UCSD-AML1 (cell line): ENCODE measurements at regions not wholly inside any gene's neighbourhood (a gene's known extent, or its start where the extent isn't known, plus 50 kb on each side); places are given as distances from the start of the nearest gene placed in this dataset.
"Not testable (repeated sequence)": the region's sequence is repeated elsewhere in the genome, so short reads cannot be mapped to it uniquely, and the experiment has no call there.

Experiments used
- DNase-seq: peaks from one replicate; lab custom pipeline; 2025; ENCODE audit not compliant: unreplicated experiment; lab: John Stamatoyannopoulos, UW

DNA sequence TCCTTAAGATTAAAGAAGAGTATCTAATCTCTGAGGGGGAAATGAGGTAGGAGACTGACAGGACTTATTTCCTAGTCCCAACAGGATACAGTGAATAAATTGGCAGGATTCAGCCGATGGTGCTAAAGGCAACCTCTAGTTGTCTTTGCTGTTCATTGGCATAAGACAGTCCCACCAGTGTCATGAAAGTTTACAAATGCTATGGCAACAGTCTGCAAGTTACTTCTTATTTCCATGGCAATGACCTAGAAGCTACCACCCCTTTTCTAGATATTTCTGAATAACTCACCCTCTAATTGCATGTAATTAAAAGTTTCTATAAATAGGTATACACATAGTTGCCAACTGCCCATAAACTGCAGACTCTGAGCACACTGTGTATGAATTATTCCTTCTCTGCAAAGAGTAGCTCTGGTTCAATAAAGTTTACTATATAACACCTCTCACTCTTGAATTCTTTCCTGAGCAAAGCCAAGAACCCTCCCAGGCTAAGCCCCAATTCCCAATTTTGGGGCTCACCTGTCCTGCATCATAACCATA, 172.7 kb upstream of the LRATD1 start:
- DNase-seq = no peak

DNA sequence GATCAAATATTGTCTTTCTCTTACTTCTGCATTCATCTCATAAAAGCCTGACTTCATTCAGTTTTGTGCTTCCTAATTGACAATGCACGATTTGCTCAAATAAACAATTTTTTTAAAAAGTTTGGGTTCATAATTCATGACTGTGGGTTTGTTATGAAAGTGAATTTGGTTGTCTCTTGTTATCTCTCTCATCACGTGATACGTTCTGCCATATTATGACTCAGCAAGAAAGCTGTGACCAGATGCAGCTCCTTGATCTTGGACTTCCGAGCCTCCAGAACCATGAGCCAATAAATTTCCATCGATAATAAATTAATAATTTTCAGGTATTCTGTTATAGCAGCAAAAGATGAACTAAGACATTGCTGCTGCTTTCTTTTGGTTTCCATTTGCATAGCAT, 156.5 kb upstream of the LRATD1 start:
- no peak for DNase-seq

DNA sequence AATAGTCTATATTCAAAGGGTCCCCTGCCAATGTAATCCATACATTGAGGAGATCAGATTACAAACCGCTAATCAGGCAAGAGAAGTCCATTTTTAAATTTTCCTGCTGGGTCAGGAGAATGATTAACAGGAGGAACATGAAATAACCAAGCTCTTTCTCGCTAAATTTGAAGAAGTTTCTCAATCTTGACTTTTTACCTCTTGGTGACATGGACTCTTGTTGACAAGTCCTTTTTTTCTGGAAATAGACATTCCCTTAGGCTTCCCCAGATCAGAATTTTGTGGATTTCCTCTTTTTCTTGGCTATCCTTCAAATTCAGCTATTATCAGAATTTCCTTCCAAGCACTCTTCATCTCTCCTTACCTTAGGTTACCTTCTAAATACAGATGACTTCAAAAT, 153.0 kb upstream of the LRATD1 start:
- no peak for DNase-seq

DNA sequence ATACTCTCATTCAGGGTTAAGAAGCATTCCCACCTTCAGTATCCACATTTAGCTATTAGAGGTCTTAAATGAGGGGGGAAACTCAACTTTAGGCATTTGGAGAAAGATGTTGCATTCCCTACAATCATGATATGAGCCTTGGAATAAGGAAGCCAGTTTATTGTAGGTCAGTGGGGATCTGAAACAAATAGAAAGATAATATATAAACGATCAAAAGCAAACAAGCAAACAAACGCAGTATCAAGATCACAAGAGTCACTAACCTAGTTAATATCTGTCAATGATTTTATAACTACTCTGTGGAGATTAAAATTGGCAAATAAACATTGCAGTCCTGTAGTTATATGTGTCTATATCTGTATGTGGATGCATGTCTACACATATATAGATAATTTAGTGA, 152.4 kb upstream of the LRATD1 start:
- DNase-seq = no peak

DNA sequence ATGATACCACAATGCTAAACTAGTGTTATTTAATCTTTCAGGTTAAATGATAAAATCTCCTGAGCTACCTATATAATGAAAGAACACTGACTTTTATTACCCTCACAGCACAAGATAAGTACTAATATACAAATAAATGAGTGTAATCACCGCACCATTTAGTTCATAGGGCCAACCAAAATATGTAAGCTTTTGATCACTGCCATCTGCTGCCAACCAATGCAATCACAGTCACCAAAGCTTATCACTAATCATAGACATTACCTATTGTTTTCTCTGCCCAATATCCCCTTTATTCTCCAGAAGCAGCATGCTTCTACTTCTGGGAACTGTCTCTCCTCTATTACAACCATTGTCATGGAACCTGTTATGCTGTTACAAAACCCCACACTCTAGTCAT, 151.6 kb upstream of the LRATD1 start:
- no peak for DNase-seq

DNA sequence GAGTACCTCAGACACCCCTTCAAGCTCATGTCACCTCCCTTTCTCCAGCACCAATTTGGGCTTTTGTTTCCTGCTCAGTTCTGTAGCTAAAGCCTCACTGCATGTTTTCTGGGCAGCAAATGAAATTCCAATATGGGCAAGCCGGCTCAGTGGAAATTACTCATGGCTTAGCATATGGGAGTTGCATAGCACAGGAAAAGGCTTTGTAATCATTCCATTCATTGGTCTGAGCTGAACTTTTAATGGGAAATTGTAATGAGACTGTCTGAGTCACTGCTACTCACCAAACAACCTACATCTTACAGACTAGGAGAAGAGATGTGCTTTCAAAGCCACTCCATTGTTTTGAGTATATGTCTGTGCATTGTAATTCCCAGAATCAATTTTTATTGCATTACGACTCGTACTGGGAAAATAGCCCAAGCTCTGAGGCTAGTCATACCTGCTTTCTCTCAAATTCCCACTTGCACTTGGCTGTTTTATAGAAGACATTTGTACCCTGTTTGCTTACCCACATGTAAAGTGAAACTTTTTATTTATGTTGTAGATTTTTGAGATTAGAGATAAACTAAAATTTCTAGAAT, 139.5 kb upstream of the LRATD1 start:
- no peak for DNase-seq

DNA sequence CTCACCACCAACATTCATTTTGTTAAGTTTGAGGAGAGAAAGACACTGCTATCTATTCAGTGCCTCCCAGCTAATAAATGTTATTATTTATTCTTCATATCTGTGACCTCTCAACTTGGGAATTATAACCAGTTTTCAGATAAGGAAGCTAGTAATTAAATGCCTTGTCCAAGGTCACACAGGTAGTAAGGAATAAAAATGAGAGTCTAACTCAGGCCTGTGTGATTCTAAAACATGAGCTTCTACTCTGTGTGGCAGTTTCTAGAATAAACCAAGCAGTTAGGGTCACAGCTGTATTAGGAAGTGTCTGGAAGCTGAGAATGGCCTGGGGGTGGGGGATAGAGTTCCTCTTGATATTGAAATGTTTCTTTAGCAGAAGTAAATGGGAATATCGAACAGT, 137.8 kb upstream of the LRATD1 start:
- DNase-seq = no peak

DNA sequence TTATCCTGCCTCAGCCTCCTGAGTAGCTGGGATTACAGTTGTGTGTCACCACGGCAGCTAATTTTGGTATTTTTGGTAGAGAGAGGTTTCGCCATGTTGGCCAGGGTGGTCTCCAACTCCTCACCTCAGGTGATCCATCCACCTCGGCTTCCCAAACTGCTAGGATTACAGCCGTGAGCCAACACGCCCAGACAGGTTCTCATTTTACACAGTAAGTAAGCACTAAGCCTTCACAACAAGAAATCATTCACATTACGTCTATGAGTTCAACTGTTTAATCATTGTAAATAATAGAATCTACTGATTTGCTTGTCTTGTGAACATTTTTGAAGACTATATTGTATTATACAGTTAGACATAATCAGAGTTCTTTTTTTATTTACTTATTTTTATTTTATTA, 131.5 kb upstream of the LRATD1 start:
- no peak for DNase-seq

DNA sequence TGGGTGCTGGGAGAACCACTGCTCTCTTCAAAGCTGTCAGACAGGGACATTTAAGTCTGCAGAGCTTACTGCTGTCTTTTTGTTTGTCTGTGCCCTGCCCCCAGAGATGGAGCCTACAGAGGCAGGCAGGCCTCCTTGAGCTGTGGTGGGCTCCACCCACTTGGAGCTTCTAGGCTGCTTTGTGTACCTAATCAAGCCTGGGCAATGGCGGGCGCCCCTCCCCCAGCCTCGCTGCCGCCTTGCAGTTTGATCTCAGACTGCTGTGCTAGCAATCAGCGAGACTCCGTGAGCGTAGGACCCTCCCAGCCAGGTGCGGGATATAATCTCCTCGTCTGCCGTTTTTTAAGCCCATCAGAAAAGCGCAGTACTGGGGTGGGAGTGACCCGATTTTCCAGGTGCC, 125.6 kb upstream of the LRATD1 start:
- DNase-seq = not testable (repeated sequence)

DNA sequence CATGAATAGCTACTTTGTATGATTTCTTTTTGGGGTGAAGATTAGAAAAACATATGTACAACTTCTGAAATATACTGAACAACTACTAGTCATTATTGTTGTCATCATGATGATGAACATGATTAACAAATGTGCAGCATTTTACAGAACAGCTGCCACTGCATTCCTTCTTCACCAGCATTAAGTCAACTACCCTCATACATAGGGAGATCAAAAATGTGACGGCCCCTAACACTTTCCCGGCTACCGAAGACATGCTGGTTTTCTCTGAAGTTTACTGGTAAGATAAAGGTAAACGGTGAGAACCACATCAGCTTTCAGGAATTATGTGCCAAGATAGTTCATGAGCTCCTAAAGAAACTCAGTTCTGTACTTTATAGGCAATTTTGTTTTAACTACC, 121.0 kb upstream of the LRATD1 start:
- DNase-seq = no peak

DNA sequence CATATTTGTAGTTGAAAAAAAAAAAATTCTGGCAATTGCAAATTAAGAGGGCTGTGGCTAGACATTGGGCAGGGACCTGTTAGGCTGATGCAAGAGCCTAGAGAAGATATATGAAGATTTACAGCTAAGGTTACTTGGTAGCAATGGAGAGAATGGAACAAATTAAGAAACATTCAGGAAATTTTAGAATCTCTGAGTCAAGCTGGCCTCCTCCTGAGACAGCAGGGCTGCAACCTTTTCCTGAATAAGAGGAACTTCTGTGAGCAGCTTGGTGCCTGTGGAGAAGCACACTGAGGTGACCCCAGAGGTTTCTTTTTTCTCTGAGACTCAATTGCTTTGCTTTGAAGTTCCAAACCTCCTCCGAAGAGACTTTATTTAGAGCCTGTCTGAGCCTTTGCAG, 118.6 kb upstream of the LRATD1 start:
- DNase-seq = no peak

DNA sequence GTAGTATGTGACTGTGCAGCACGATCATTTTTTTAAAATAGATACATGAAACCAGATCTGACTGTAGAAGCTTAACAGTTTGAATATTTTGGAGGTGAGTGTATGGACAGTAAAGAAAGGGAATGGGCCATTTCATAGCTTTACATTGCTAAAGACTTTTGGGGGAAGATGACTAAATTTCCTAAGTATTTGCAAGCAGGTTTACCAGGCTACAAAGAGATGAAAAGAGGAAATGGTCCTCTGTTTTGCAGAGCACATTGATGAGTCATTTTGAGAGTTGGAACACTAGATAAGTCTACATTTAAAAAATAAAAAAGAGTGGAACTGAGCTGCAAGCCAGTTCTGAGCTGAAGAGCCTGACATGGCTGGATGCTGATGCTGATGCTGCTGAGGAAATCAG, 115.7 kb upstream of the LRATD1 start:
- DNase-seq = no peak

DNA sequence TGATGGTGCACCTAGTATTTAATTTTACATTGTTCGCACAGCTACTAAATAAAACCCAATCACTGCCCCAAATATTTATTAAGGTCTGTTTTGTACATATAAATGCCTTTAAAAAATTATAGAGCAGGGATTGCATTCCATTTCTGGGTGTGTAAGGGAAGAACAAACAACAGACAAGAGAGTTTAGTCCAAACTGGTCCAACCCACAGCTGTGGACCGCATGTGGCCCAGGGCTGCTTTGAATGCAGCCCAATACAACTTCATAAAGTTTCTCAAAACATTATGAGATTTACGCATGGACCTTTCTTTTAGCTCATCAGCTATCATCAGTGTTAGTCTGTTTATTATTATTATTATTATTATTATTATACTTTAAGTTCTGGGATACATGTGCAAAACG, 114.8 kb upstream of the LRATD1 start:
- no peak for DNase-seq

DNA sequence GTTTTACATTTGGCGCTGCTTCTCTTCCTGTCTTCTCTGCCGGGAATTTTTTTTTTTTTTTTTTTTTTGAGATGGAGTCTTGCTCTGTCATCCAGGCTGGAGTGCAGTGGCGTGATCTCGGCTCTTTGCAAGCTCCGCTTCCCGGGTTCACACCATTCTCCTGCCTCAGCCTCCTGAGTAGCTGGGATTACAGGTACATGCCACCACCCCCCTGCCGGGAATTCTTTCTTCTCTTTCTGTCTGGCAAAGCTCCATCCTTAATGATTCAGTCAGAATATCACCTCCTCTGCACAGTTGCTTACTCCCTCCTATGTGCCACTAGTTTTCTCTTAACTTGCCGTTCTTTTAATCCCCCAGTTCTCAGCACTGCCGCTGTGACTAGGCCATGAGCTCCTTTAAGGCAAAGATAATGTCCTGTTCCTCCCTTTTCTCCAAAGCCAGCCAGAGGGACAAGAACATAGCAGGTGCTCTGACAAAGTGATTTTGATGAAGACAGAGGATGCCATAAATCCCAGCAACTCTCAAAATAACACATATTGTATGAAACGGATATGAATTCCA, 112.1 kb upstream of the LRATD1 start:
- no peak for DNase-seq

DNA sequence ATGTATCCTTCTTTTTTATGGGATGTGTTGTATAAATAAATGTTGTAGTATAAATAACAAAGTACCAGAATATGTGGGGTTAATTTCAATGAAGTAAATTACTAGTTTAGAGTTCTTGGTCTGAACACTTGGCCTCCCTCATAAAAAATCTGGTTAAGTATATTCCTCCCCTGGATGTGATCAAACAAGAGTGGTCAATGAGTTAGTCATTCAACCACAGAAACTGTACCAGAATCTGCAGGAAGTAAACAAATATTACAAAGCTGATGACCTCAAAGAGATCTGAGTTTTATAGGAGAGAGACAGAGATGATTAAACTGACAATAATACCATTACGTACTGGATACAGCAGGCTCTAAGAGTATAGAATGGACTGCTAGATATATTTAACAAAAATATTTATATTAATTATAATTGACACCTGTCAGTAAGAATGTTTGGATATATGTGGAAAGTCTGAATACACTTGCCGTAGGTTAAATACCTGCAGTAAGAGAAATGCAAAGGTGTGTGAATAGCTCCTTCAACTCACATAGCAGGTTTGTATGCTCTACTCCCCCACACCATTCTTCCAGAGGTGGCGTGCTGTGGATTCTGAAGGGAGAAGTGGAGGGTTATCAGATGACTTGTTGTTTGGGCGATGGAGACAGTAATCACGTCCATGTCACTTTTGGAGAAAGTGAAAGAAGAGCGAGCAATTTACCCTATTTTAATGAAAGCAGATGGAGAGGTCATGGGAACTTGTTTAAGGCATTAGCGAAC, 108.3 kb upstream of the LRATD1 start:
- no peak for DNase-seq

DNA sequence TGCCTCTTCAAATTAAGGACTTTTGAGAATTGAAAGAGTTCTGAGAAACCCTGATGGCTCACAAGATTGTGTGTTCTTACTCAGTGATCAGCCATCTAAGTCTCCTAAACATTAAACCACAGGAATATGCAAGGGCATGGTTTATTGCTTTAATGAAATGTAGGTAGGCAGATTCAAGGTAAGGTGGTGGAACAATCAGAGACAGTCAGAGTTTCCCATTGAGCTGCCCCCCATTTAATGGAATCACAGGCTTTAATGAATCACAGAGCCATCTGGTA, 107.8 kb upstream of the LRATD1 start:
- DNase-seq = no peak

DNA sequence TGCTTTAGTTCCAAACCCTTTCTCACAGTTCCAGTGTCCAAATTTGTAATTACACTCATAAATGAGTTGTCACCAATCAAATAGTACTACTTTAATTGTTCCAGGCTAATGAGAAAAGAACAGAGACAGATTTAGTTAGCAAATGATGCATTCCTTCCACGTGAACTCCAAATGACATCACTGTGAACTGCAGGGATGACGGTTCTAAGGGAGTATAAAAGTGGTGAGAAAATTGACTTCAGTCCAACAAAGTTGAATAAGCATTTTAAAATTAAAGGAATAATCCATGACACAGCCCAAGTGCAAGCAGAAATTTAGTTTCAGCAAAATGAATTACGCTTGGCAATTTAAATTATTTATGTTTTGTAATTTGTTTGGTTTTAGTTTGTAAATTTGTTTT, 102.0 kb upstream of the LRATD1 start:
- no peak for DNase-seq

DNA sequence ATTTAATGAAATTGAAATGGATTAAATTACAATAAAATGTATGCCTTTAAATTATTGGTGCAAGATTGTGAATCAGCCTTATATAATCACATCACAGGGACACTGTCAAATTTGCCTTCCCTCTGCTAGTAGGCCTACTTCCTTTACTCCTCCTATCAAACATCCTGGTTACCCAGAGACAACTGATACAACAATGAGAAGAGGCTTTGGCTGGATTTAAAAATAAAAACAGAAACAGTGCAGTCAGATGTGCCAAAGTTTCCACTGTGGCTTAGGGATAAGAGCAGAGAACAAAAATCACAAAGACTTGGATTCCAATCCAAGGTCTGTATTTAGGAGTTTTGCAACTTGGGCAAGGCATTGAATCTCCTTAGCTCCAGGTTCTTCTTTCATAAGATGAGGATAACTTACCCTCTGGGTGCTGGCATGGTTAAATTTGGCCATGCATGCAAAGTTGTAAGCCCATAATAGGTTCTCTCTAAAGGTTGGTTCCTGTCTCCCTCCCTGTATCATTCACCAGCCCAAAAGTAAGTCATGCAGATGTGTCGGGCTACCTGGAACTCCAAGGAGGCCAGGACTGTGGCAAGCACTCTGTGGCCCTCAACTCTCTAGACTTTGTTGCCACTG, 99.3 kb upstream of the LRATD1 start:
- DNase-seq = no peak

DNA sequence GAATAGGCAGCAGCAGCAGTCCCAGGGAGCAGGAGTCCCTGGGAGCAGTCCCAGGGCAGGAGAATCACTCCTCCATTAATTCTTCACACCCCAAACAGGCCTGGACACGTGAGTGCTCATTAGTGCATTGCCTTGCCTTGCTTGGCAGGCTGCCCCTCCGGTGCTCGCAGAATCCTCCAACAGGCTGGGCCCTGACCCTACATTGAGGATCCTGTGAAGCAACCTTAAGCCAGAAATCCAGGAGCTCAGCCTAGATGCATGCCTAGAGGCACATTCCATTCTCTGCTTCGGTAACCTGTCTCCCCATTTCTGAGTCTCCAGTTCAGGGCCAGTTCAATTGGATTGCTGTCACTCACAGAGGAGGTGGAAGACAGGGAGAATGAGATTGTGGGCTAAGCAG, 97.4 kb upstream of the LRATD1 start:
- no peak for DNase-seq

DNA sequence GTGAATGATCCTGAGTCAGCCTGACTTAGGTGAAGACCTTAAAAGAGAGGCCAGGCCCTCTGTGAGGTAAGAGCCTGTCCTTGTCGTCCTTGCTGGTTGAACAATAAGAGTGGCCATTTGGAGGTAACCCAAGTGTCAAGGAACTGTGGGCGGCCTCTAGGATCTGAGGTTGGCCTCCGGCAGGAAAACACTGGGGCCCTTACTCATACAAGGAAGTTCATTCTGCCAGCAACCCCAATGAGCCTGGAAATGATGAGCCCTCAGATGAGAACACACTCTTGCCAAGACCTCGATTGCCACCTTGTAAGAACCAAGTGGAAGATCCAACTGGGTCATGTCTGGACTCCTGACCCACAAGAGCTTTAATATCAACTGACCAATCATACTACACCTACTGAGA, 95.5 kb upstream of the LRATD1 start:
- DNase-seq = no peak

DNA sequence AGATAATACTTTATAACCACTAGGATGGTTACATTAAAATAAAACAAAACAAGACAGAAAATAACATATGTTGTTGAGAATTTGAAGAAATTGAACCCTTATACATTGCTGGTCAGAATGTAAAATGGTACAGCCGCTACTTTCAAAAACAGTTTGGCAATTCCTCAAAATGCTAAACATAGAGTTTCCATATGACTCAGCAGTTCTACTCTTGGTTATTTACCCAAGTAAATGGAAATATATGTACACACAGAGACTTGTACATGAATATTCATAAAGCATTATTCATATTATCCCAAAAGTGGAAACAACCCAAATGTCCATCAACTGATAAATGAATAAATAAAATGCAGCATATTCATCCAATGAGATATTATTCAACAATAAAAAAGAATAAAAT, 92.5 kb upstream of the LRATD1 start:
- no peak for DNase-seq

DNA sequence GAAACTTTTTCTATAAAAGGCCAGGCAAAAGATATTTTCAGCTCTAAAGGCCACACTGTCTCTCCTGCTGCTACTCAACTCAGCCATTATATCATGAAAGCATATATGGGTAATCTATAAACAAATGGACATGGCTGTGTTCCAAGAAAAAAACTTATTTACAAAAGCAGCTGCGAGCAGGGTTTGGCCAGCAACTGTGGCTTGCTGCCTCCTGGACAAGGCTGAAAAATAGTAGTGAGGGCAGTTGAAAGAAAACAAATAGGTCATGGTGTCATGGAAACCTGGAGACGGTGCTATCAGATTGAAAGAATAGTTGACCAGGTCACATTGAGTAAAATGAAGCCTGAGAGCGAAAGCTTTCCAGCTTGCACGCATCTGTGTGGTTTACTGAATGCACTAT, 89.2 kb upstream of the LRATD1 start:
- no peak for DNase-seq
